NB4 (cell line): ENCODE measurements at regions not wholly inside any gene's neighbourhood (a gene's known extent, or its start where the extent isn't known, plus 50 kb on each side); places are given as distances from the start of the nearest gene placed in this dataset.
"Not testable (repeated sequence)": the region's sequence is repeated elsewhere in the genome, so short reads cannot be mapped to it uniquely, and the experiment has no call there.

Experiments
- DNase-seq: peaks from one replicate; pipeline ENCODE4 v3.0.0; 2010; ENCODE audit warnings: low read depth
- H3K4me3 ChIP-seq: one replicate; pipeline ENCODE4 v1.5.1; 2011; ENCODE audit warnings: mild to moderate bottlenecking, low read depth, low read length, moderate library complexity
- CTCF ChIP-seq: IDR thresholded peaks from one replicate; pipeline ENCODE4 v1.5.1; 2012; ENCODE audit warnings: low read depth, low read length
- MAX ChIP-seq: IDR thresholded peaks from 2 replicates; pipeline ENCODE4 v1.6.1; 2011; ENCODE audit warnings: low read depth, low read length
- MYC ChIP-seq: IDR thresholded peaks from 2 replicates; pipeline ENCODE4 v1.6.1; 2011; ENCODE audit warnings: low read depth, low read length
- POLR2A ChIP-seq: IDR thresholded peaks from 2 replicates; pipeline ENCODE4 v1.6.1; 2011; ENCODE audit warnings: mild to moderate bottlenecking; ENCODE audit not compliant: insufficient read length; ENCODE audit errors: extremely low read depth

GRCh38 chr5:33102551-33102950, 338.2 kb upstream of the TARS1 start:
- DNase-seq: no peak
- TF ChIP-seq POLR2A: no peak
- no peak for TF ChIP-seq MAX
- TF ChIP-seq CTCF: no peak
- TF ChIP-seq MYC: no peak
- no peak overlapping the region for H3K4me3 ChIP-seq

- DNase-seq: no peak
- no peak overlapping the region for H3K4me3 ChIP-seq
- TF ChIP-seq CTCF: no peak
Measured at GRCh38 chr5:33105521-33105941, 335.2 kb upstream of the TARS1 start.

- H3K4me3 ChIP-seq, DNase-seq: not testable (repeated sequence)
Measured at GRCh38 chr5:33110496-33110895, 330.3 kb upstream of the TARS1 start.

- TF ChIP-seq MAX (no peak), MYC (no peak)
- DNase-seq: no peak
- H3K4me3 ChIP-seq: no peak overlapping the region
Measured at GRCh38 chr5:33114361-33114760, 326.4 kb upstream of the TARS1 start.

- H3K4me3 ChIP-seq: no peak overlapping the region
- TF ChIP-seq MAX (no peak), MYC (no peak), CTCF (no peak), POLR2A (no peak)
- DNase-seq: no peak
Measured at GRCh38 chr5:33115467-33115866, 325.3 kb upstream of the TARS1 start.

GRCh38 chr5:33118761-33119415, 321.9 kb upstream of the TARS1 start:
- no peak overlapping the region for H3K4me3 ChIP-seq
- DNase-seq: no peak
- TF ChIP-seq MAX (no peak), POLR2A (no peak)

- H3K4me3 ChIP-seq: no peak overlapping the region
- TF ChIP-seq CTCF: no peak
- TF ChIP-seq MAX: no peak
- no peak for TF ChIP-seq POLR2A
- TF ChIP-seq MYC: no peak
- no peak for DNase-seq
Measured at GRCh38 chr5:33120671-33121070, 320.1 kb upstream of the TARS1 start.
